ENCODE measurements at regions not wholly inside any gene's neighbourhood (a gene's known extent, or its start where the extent isn't known, plus 50 kb on each side); places are given as distances from the start of the nearest gene placed in this dataset.

DNA sequence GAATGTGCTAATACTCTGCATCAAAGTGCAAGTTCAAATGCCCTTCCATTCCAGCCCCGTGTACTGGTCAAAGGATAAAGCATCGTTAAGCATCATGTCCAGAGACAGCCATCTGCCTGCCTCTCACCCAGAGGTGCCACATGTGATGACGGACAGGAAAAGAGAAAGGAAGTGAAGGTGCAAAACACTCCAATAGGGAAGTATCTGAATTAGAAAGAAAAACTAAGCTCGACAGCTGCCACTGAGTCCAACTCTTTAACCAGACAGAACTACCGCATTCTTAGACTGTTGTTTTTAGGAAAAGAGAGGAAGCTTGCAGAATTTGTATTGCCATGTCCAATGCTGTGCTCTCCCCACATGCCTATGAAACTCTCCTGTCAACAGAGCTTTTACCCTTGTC is 465.0 kb upstream of the SOX5 start (continued):
- TF ChIP-seq ILF3 (IDR thresholded peaks at IDR 0.05; ENCODE audit: borderline replicate concordance) (no peak), ZNF384 (IDR thresholded peaks at IDR 0.05; ENCODE audit: low read depth, low read length) (no peak), MCM2 (IDR thresholded peaks at IDR 0.05; ENCODE audit: low read depth) (no peak), PHF21A (IDR thresholded peaks at IDR 0.05; ENCODE audit: borderline replicate concordance, low read depth) (no peak), RNF2 (IDR thresholded peaks at IDR 0.05) (no peak), NCOA6 (IDR thresholded peaks at IDR 0.05) (no peak), PRMT5 (CRISPR knock-in tag; IDR thresholded peaks at IDR 0.05) (no peak), ZFP30 (CRISPR knock-in tag; IDR thresholded peaks at IDR 0.05; ENCODE audit: borderline replicate concordance) (no peak), ZSCAN29 (IDR thresholded peaks at IDR 0.05) (no peak), HNRNPUL1 (IDR thresholded peaks at IDR 0.05; ENCODE audit: low read length) (no peak)

- no TSS peak for BruUV-seq (replicated peaks)
- intact Hi-C loops (cut with micrococcal nuclease) (no loop called here), in situ Hi-C loops (cut with MboI) (no loop called here)
- DNase-seq (ENCODE audit: extremely low read depth in 1 of 4, low spot score in 3 of 4) (no peak), FAIRE-seq (no peak), ATAC-seq (no peak)
- ChIA-PET CTCF (ENCODE audit: low intra/inter-chr PET ratio) (no interaction called here), POLR2A (no interaction called here)
- no peak overlapping the region for H2AFZ ChIP-seq (ENCODE audit: low read depth, low read length)
- H3K4me3 ChIP-seq, result no peak overlapping the region
- H3K4me2 ChIP-seq (ENCODE audit: insufficient read depth, low read length), result no peak overlapping the region
- no peaks in the 10 kb centered on the region for H4K20me1 ChIP-seq (replicated peaks; ENCODE audit: control insufficient read depth, insufficient read depth, low read length)
- TF ChIP-seq, protein P1, sequence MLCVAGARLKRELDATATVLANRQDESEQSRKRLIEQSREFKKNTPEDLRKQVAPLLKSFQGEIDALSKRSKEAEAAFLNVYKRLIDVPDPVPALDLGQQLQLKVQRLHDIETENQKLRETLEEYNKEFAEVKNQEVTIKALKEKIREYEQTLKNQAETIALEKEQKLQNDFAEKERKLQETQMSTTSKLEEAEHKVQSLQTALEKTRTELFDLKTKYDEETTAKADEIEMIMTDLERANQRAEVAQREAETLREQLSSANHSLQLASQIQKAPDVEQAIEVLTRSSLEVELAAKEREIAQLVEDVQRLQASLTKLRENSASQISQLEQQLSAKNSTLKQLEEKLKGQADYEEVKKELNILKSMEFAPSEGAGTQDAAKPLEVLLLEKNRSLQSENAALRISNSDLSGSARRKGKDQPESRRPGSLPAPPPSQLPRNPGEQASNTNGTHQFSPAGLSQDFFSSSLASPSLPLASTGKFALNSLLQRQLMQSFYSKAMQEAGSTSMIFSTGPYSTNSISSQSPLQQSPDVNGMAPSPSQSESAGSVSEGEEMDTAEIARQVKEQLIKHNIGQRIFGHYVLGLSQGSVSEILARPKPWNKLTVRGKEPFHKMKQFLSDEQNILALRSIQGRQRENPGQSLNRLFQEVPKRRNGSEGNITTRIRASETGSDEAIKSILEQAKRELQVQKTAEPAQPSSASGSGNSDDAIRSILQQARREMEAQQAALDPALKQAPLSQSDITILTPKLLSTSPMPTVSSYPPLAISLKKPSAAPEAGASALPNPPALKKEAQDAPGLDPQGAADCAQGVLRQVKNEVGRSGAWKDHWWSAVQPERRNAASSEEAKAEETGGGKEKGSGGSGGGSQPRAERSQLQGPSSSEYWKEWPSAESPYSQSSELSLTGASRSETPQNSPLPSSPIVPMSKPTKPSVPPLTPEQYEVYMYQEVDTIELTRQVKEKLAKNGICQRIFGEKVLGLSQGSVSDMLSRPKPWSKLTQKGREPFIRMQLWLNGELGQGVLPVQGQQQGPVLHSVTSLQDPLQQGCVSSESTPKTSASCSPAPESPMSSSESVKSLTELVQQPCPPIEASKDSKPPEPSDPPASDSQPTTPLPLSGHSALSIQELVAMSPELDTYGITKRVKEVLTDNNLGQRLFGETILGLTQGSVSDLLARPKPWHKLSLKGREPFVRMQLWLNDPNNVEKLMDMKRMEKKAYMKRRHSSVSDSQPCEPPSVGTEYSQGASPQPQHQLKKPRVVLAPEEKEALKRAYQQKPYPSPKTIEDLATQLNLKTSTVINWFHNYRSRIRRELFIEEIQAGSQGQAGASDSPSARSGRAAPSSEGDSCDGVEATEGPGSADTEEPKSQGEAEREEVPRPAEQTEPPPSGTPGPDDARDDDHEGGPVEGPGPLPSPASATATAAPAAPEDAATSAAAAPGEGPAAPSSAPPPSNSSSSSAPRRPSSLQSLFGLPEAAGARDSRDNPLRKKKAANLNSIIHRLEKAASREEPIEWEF (CRISPR knock-in tag; IDR thresholded peaks at IDR 0.05), result peak; percentile 99
- TF ChIP-seq DDX20 (tag; IDR thresholded peaks at IDR 0.05; ENCODE audit: low read depth), result no peak
- no peaks in the 10 kb centered on the region for H3K27me3 ChIP-seq (ENCODE audit: control insufficient read depth in 2 of 2, insufficient read depth in 2 of 2, low read length in 2 of 2)
- H3K4me1 ChIP-seq (replicated peaks in 1 of 2; ENCODE audit: control insufficient read depth in 2 of 2, insufficient read depth in 2 of 2, low read length in 2 of 2), result no peaks in the 10 kb centered on the region
- WGBS (ENCODE audit: insufficient coverage, low coverage, missing lambda C conversion rate), result 1% methylated on average over 8 of the region's 8 CpGs
- no peak overlapping the region for H3K9ac ChIP-seq (ENCODE audit: insufficient read depth in 1 of 2, low read depth in 2 of 2, low read length in 2 of 2)
- H3K79me2 ChIP-seq (ENCODE audit: control insufficient read depth, insufficient read depth, low read length), result no peaks in the 10 kb centered on the region
- H3K9me1 ChIP-seq (ENCODE audit: control insufficient read depth, insufficient read depth, low read length), result no peaks in the 10 kb centered on the region
- H3K9me3 ChIP-seq (replicated peaks; ENCODE audit: control insufficient read depth, insufficient read depth, low read depth, low read length), result no peaks in the 10 kb centered on the region
- no peak overlapping the region for H3K27ac ChIP-seq (ENCODE audit: extremely low read depth, low read depth, low read length)
- H3K36me3 ChIP-seq (ENCODE audit: control insufficient read depth, insufficient read depth, low read length), result no peaks in the 10 kb centered on the region
Observed at GRCh38 chr12:24411948-24412347, 462.5 kb upstream of the SOX5 start.
